OCI-LY7 (cell line): ENCODE measurements at regions not wholly inside any gene's neighbourhood (a gene's known extent, or its start where the extent isn't known, plus 50 kb on each side); places are given as distances from the start of the nearest gene placed in this dataset.

Experiments used
- BruUV-seq: library from RNA; stranded (reverse); fragments of 400-500 nt; replicated peaks from 2 replicates; lab custom pipeline; 2021; lab: Mats Ljungman, UMichigan
- CTCF ChIA-PET: fragments of 300-600 bp; sonication (Branson Sonifier 250); formaldehyde crosslinking; loops from one replicate; lab custom pipeline; 2022; ENCODE audit warnings: antibody characterized with exemption; ENCODE audit not compliant: unreplicated experiment; lab: Charles Lee
- POLR2A ChIA-PET: fragments of 300-600 bp; sonication (Branson Sonifier 250); formaldehyde crosslinking; loops from one replicate; lab custom pipeline; 2022; ENCODE audit warnings: antibody characterized with exemption; lab: Charles Lee
- DNase-seq: peaks from one replicate; pipeline ENCODE4 v3.0.0-alpha.2; 2015; ENCODE audit warnings: low spot score
- H2AFZ ChIP-seq: fragments of 200-600 bp; sonication (generic), shearing (Covaris generic); 2 replicates; pipeline ENCODE4 v1.6.1; 2014; ENCODE audit warnings: mild to moderate bottlenecking, antibody characterized with exemption, low read length, moderate library complexity
- H3K27ac ChIP-seq: fragments of 200-600 bp; sonication (generic); 2 replicates; pipeline ENCODE4 v1.5.1; 2014; ENCODE audit warnings: mixed run types, low read depth, mild to moderate bottlenecking, moderate library complexity, low read length, inconsistent platforms; ENCODE audit not compliant: poor library complexity, severe bottlenecking
- H3K36me3 ChIP-seq: fragments of 200-600 bp; sonication (generic); 2 replicates; pipeline ENCODE4 v1.6.1; 2014; ENCODE audit warnings: mild to moderate bottlenecking, antibody characterized with exemption, low read length, moderate library complexity, mixed read lengths; ENCODE audit not compliant: insufficient read depth
- H3K4me1 ChIP-seq: fragments of 200-600 bp; sonication (generic); 2 replicates; pipeline ENCODE4 v1.5.1; 2014; ENCODE audit warnings: mild to moderate bottlenecking, low read length; ENCODE audit not compliant: insufficient read depth, poor library complexity, severe bottlenecking
- H3K4me2 ChIP-seq: fragments of 200-600 bp; sonication (generic); 2 replicates; pipeline ENCODE4 v1.6.1; 2014; ENCODE audit warnings: mild to moderate bottlenecking, low read length
- H3K4me3 ChIP-seq: fragments of 200-600 bp; sonication (generic); 2 replicates; pipeline ENCODE4 v1.5.1; 2014; ENCODE audit warnings: mild to moderate bottlenecking, low read depth, low read length; ENCODE audit not compliant: poor library complexity, severe bottlenecking
- H3K79me2 ChIP-seq: fragments of 200-600 bp; sonication (generic); 2 replicates; pipeline ENCODE4 v1.6.1; 2016; ENCODE audit warnings: low read depth, mild to moderate bottlenecking, low read length, moderate library complexity, mixed read lengths; ENCODE audit not compliant: insufficient read depth
- H3K9me2 ChIP-seq: fragments of 200-600 bp; sonication (generic); 2 replicates; pipeline ENCODE4 v1.6.1; 2016; ENCODE audit warnings: mild to moderate bottlenecking, low read length, mixed read lengths; ENCODE audit not compliant: insufficient read depth
- H3K9me3 ChIP-seq: fragments of 200-600 bp; sonication (generic); 2 replicates; pipeline ENCODE4 v1.6.1; 2014; ENCODE audit warnings: mild to moderate bottlenecking, mixed run types, low read length, mixed read lengths
- H4K20me1 ChIP-seq: fragments of 200-600 bp; sonication (generic); 2 replicates; pipeline ENCODE4 v1.6.1; 2014; ENCODE audit warnings: mild to moderate bottlenecking, antibody characterized with exemption, low read length, moderate library complexity, mixed read lengths; ENCODE audit not compliant: insufficient read depth
- EZH2phosphoT487 ChIP-seq: fragments of 200-600 bp; sonication (generic); IDR thresholded peaks from 2 replicates; pipeline ENCODE4 v1.6.1; 2018; ENCODE audit warnings: low read depth, borderline replicate concordance, mild to moderate bottlenecking, mixed run types, antibody characterized with exemption, low read length, moderate library complexity, mixed read lengths
- intact Hi-C: fragments of 100-400 bp; cut with micrococcal nuclease; formaldehyde crosslinking; loops from one replicate; pipeline ENCODE4 v1.10.0; 2022; ENCODE audit not compliant: unreplicated experiment
- TF ChIP-seq, protein P1 (sequence below): fragments of 200-600 bp; sonication (generic); conservative IDR thresholded peaks from 2 replicates; pipeline ENCODE4 v1.5.1; 2014; ENCODE audit warnings: mild to moderate bottlenecking, antibody characterized with exemption, low read length, moderate library complexity, mixed read lengths

DNA sequence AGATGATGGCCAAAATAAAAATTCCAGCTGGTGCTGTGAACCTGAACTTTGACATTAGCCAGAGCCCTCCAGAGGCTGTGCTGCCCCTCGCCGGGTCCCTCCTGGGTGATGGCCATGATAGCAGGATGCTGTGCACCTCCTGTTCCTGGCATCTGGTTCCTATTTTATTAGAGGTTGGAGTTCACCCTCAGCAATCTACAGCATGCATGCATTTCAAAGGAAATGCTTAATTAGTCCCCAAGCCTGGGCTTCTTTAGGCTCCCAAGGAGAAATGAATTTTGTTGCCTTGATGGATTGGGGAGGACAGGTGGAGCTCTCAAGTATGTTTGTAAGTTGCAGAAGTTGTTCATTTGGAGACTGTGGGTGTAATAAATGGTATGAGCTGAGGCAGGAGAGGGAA, 166.9 kb downstream of the GLI2 start:
- H4K20me1 ChIP-seq = no peaks in the 10 kb centered on the region
- H3K4me1 ChIP-seq = no peaks in the 10 kb centered on the region
- H3K9me2 ChIP-seq = no peaks in the 10 kb centered on the region
- H3K36me3 ChIP-seq = no peaks in the 10 kb centered on the region
- no peak overlapping the region for H3K27ac ChIP-seq
- no peaks in the 10 kb centered on the region for H3K79me2 ChIP-seq
- BruUV-seq = no TSS peak
- TF ChIP-seq, protein P1, sequence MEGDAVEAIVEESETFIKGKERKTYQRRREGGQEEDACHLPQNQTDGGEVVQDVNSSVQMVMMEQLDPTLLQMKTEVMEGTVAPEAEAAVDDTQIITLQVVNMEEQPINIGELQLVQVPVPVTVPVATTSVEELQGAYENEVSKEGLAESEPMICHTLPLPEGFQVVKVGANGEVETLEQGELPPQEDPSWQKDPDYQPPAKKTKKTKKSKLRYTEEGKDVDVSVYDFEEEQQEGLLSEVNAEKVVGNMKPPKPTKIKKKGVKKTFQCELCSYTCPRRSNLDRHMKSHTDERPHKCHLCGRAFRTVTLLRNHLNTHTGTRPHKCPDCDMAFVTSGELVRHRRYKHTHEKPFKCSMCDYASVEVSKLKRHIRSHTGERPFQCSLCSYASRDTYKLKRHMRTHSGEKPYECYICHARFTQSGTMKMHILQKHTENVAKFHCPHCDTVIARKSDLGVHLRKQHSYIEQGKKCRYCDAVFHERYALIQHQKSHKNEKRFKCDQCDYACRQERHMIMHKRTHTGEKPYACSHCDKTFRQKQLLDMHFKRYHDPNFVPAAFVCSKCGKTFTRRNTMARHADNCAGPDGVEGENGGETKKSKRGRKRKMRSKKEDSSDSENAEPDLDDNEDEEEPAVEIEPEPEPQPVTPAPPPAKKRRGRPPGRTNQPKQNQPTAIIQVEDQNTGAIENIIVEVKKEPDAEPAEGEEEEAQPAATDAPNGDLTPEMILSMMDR = no peak
- TF ChIP-seq EZH2phosphoT487 = no peak
- H3K4me2 ChIP-seq = no peak overlapping the region
- no peak overlapping the region for H2AFZ ChIP-seq
- ChIA-PET POLR2A (interaction anchor here (0.6 kb wide), 1 partner anchor 75 kb away, joined by 3 read pairs; no protein-coding TSS in a partner anchor), CTCF (no interaction called here)
- H3K9me3 ChIP-seq = no peaks in the 10 kb centered on the region
- intact Hi-C loops = no loop called here
- H3K4me3 ChIP-seq = no peak overlapping the region
- DNase-seq = no peak

- intact Hi-C loops = no loop called here
- no TSS peak for BruUV-seq
- Histone ChIP-seq H3K36me3 (no peaks in the 10 kb centered on the region), H3K9me3 (no peaks in the 10 kb centered on the region), H3K79me2 (no peaks in the 10 kb centered on the region), H3K4me1 (no peaks in the 10 kb centered on the region), H3K27ac (no peak overlapping the region), H4K20me1 (no peaks in the 10 kb centered on the region), H3K9me2 (no peaks in the 10 kb centered on the region), H3K4me3 (no peak overlapping the region), H2AFZ (no peak overlapping the region), H3K4me2 (no peak overlapping the region)
- ChIA-PET CTCF (no interaction called here), POLR2A (no interaction called here)
- TF ChIP-seq, protein P1 = no peak
- TF ChIP-seq EZH2phosphoT487 = no peak
- DNase-seq = no peak
Observed at GRCh38 chr2:120904379-120904778, 168.7 kb downstream of the GLI2 start.

DNA sequence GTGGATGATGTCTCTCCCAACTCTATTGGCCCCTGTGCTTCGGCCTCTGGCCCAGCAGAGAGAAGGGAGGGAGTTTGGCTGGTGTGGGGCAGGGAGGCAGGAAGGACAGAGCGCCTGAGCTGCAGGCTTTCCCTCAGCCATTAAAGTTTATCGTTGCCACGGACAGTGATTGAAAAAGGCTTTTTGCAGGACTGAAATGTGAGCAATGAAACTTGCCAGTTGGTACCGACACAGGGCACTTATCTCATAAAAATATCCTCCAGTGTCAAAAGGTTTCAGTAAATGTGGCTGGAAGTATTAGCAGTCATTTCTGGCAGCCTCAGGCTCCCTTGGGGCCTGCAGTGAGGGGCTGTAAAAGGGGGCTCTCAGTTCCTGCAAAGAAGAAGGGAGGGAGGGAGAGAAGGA, 169.2 kb downstream of the GLI2 start:
- DNase-seq = no peak
- BruUV-seq = no TSS peak
- Histone ChIP-seq H3K79me2 (no peaks in the 10 kb centered on the region), H3K4me1 (no peaks in the 10 kb centered on the region), H3K9me2 (no peaks in the 10 kb centered on the region), H3K9me3 (no peaks in the 10 kb centered on the region), H3K27ac (no peak overlapping the region), H4K20me1 (no peaks in the 10 kb centered on the region), H3K36me3 (no peaks in the 10 kb centered on the region), H2AFZ (no peak overlapping the region), H3K4me2 (no peak overlapping the region), H3K4me3 (no peak overlapping the region)
- ChIA-PET POLR2A (no interaction called here), CTCF (no interaction called here)
- TF ChIP-seq, protein P1 = no peak
- no peak for TF ChIP-seq EZH2phosphoT487
- intact Hi-C loops = no loop called here
